ENCODE measurements at regions not wholly inside any gene's neighbourhood (a gene's known extent, or its start where the extent isn't known, plus 50 kb on each side); places are given as distances from the start of the nearest gene placed in this dataset.
A peak's percentile ranks its signal among the peaks of the same experiment; 100 is the strongest.

DNA sequence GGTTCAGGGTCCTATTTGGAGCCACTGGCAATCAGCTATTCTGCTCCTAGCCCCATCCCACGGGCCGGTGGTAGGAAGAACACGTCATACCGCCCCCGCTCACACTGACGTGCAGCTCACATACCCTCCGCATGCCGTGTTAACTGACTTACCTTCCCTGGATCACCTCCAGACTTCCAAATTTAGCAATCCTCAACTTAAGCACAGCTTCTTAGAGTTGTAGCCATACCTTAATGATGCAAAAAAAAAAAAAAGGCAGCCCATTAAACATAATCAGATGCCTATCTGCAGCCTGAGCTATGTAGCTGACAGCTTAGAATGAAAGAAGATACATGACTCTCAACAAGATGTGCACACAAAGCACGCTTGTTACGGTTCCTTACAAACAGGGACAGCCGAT, 93.0 kb downstream of the IRX2 start:
- DNase-seq: peak in 1 of 56 donors; percentile 12

DNA sequence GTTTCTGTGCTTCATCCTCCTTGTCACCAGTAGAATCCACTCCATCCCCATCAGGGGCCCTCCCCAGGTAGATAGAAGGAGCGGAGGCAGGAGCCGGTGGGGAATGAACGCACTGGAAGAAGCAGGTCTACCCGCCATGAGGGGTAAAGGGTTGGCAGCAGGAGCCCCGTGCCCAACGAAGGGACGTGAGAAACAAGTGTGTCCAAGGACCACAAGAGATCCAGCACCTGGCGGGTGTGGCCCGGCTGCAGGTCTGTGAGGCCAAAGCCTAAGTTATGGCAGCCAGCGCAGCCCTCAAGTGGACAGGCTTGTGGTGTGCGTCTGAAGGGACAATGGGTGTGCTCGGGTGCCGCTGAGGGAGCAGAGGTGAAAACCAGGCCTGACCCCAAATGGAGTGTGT, 94.3 kb downstream of the IRX2 start:
- DNase-seq: no peak

DNA sequence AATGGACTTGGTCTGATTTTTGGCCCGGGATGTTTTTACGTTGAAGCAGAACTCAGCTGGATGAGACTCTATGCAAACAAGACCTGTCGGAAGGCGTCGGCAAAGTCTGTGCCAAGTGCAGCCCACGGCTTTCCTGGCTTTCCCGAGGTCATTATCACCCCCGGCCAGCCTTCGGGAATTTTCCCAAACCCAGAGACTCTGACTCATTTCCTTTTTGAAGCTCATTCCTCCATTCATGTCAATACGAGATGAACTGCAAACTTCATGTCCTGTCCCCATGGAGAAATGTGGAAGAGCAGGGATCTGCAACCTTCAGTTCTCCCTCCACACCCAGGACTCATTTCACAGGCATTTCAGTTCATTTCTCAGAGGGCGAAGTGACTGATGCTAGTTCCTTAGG, 95.3 kb downstream of the IRX2 start:
- DNase-seq: no peak

DNA sequence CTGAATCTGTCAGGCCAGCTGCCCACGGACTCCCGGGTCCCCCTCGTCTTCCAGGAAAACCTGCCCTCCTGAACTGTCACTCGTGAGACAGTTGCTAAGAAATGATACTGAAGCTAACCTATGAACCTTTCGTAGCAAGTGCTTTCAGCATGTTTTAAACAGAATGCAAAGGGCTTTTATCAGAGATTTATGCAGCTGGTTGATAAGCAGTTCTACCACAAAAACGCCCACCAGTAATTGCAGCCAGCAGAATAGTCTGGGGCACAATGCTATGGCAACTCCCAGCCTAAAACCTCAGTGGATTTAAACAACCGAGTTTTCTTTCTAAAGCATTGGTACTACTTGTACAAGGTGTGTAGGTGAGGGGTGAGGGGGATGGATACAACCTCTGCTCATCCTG, 97.5 kb downstream of the IRX2 start:
- DNase-seq: peak in 1 of 56 donors; percentile 6

DNA sequence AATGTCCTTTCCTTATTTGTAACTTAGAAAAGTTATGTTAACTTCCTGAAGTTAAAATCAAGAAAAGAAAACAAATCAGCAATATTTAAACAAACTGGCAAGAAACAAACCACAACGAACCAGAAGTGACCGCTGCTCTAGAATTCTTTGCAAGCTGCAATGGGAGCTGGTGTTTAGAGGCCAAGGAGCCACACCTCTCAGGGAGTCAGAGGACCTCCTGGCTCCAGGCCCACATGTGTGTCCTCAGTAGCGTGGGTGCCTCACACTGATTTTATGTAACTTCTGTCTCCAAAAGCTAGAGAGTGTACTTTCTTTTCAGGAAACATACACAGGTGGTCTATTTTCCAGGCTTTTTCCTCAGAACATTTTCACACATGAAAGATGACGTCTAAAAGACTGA, 100.4 kb downstream of the IRX2 start:
- DNase-seq: no peak

DNA sequence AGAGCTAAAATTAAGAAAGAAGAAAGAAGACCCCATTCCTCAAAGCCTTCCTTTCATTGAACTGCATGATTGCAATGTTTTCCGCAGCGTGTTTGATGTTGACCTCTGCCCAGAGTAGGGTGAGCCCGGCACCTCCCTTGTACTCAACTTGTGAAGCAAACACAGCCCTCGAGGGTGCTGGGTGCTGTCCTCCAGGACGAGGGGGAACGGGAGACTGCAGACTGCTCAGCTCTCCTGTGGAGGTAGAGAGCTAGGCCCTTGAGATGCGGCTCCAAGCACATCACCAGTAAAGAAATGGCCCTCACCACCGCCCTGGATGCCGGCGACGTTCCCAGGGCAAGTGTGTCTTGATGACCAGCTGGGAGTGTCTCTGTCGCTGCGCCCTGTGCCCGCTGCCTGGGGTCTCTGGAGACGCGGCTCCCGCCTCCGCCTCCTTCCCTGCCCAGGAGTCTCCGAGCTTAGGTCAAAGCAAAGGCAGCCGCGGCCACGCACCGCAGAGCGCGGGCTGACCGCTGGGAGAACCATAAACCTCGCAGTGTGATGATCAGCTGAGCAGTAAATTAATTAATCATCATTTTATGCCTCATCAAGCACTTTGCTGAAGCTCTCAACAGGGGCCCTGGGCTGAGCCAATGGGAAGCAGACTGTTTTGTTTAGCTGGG, 108.7 kb downstream of the IRX2 start:
- DNase-seq: no peak

DNA sequence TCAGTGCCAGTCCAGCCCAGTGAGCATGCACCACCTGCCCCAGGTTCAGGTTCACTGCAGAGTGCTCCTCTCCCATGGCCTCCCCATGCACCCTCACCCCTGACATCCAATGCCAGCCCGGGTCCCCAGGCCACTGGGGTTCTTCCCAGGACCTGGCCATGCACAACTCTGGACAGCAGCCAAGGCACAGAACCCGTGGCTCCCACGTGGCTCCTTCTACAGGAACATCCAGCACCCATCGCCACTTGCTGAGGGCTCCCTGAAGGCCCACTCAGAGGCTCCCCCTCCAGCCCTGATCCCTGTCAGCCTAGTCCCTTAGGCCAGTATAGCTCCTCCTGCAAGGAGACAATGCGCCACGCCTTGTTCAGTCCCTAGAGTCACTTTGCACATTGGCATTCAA, 110.8 kb downstream of the IRX2 start:
- DNase-seq: no peak

DNA sequence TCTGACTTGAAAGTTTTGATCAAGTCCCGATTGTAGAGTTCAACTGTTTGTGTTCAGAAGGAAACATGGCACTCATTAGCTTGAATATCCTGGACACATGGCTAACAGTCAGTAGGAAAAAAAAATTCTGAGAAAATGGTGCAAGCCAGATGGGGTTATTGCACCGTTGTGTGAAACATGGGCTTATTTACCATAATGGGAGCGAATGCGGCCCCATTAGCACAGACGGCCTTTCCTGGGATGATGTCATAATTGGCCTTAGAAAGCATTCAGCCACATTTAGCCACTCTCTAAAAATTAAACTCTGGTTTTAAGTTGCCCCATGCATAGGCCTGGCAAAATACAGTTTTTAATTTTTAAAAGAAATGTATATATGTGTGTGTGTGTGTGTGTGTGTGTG, 112.1 kb downstream of the IRX2 start:
- DNase-seq: no peak

DNA sequence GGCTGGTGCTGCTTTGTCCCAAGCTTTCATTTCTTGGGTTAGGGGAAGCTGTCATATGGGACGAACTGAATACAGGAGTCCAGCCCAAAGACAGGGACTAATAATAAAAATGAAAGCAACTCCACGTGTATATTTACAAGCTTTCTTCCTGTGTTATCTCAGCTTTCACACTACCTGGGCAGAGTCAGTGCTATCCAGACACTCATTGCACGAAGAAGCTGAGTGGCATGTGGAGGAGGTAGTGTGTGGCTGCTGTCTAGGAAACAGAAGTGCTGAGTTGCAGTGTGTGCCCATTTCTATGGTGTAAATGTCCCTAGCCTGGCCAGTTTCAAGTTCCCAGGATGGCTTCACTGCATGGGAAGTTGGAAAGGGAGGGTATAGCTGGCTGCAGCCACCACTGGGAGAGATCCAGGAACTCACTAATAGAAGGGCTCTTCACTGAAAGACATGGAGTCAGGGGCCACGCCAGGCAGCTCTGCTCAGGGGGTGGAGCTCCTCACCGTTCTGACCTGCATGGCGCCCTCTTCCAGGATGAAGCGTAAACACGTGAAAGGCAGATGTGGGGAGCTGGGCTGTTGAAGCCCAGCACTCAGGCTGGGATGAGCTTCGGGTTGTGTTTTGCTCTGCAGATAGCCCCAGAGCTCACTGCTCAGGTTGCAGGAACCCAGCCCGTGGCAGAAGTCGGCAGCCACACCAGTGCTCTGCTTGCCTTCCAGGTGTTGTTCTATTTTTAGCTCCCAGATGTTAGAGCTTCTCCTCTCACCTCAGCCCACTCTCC, 116.9 kb downstream of the IRX2 start:
- DNase-seq: no peak

DNA sequence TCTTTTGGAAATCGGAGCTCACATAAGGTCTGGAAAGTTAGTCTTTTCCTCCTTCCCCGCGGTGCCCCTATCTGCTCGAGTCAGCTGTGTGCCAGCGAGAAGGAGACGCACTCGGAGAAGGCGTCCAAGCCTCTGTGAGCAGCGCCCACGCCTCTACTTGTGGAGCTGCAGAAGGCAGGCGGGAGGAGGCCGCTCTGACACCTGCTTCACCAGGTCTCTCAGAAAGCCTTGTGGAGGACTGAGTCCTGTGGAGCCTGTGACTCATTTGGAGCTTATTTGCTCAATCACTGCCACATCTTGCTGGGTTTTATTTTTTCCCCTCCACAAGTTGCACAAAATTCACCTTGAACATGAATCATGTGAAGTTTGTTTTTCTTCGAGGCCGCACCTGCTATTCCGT, 117.5 kb downstream of the IRX2 start:
- peak in 5 of 56 donors; percentile 5 to 30 (median 11) for DNase-seq

DNA sequence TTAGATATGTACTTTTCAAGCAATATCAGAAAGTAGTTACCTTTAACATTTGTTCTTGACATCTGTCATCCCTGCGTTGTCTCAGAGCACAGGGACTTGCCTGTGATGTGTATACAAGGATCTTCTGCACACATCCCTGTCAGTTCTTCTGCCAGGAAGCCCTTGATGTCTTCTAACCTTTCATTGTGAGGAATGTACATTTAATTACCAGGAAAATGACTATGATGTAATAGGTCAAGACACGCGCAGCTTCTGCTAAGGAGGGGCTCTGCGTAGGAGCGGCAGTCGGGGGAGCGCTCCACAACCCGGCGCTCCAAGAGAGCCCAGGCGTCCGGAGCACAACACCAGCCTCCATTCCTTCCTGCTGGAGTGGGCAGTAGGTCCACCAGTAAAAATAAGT, 119.7 kb downstream of the IRX2 start:
- no peak for DNase-seq

DNA sequence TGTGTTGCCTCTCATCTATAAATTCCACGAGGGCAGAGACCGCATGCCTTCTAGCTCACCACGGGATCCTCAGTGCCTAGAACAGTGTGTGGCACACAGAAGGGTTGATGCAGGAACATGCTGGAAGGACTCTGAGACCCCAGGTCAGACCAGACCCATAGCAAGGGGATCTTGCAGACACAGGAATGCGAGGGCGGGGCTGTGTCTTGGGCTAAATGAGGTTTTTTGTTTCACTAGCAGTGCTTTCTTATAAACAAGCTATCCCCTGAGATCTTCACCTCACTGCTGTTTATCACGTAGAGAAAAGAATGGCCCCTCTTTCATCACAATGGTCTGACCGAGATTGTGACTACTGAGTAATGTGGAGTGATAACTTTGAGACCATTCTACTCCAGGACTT, 122.4 kb downstream of the IRX2 start:
- no peak for DNase-seq

DNA sequence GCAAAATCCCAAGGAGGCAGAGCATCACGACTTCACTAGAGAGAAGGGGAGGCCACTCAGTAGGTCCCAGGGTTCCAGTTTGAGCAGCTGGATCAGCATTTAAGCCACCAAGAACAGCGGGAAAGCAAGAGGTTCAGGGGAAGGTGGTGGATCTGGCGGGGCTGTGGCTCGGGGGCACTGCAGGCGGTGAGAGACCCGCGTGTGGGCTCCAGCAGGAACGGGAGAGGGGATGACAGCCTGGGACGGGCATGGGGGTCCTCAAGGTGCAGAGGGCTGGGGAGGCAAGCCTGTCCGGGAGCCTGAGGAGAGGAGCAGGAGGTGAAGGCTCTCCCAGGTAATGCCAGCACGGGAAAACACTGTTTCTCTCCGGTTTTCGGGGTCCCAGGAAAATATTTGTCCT, 123.6 kb downstream of the IRX2 start:
- DNase-seq: no peak

DNA sequence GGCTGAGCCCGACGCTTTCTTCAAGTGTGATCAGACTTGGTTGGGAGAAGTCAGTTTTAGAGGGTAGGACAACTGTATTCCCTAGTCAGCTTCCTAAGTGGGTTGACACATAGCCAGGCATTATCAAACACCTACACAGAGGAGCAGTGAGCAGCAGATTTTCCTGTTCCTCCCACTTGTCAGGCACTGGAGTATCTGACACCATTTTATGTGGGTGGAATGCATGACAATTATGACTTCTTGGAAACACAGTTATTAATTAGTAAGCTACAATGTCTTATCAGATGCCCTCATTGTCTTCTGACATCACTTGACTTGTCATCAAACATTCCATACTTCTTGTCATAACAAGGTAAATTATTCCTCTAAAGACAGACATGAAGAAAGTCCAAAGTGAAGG, 124.9 kb downstream of the IRX2 start:
- peak in 1 of 56 donors; percentile 16 for DNase-seq

DNA sequence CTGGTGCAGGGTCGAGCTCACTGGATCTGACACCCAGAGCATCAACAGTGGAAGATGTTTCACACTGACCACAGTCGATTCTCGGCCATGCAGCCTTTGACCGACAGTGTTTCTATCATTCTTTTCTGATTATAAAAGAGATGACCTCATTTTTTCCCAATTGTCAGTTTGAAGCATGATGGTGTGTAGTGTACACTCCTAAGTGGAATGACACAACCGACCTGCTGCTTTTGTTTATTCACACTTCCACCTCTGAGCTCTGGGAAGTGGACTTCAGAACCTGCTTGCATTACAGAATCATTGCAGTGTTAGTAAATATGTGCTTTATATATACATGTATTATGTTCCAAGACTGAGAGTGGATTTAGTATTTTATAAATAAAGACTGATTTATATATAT, 128.6 kb downstream of the IRX2 start:
- no peak for DNase-seq

DNA sequence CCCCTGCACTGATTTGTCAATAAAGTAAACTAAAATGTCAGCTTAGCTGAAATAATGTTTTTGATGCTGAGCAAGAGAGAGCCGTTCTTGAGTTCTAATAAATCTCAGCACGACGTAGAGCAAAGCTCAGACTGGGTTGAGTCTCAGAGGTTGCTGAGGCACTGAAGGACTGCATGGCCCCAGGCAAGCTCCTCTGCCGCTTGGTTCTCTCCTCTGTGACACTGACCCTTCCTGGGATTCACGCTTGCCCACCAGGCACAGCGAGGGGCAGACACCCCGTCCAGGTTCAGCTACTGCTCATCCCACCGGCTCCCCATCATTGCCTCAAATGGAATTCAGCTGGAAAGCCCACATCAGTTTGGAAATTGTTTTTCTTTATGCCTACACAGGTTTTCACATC, 129.8 kb downstream of the IRX2 start:
- no peak for DNase-seq

DNA sequence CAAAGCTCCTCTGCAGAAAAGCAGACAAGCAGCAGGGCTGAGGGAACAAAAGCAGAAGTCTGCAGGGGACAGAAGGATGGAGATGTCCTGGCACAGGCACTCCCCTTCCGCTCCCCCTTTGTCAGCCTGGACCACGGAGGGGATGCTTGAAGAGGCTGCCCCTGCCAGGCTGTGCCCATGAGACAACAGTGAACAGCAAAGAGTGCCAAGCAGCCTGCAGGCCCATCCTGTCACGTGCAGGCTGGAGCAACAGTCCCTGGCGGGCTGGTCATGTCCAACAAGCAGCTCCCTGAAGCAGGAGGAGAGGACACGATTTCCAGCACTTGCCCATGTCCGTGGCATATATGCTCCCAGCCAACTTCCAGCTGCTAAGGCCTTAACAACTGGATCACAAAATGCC, 132.3 kb downstream of the IRX2 start:
- DNase-seq: no peak

DNA sequence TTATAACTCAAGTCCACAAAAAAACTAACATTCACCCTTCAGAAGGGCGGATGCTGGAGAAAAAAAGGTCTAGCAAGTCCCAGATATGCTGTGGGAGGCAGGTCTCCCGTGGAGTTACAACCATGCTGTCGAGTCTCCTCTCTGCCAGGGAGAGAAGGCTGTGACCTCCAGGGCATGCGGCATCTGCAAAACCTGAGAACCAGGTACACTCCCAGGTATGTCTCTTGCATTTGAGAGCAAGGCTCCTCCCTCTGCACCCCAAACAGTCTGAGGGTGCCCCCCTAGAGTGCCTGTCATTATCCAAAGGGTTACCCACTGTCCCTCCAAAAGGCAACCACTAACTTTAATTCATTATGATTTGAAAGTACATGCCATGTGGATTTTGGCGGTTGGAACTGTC, 134.0 kb downstream of the IRX2 start:
- DNase-seq: no peak

DNA sequence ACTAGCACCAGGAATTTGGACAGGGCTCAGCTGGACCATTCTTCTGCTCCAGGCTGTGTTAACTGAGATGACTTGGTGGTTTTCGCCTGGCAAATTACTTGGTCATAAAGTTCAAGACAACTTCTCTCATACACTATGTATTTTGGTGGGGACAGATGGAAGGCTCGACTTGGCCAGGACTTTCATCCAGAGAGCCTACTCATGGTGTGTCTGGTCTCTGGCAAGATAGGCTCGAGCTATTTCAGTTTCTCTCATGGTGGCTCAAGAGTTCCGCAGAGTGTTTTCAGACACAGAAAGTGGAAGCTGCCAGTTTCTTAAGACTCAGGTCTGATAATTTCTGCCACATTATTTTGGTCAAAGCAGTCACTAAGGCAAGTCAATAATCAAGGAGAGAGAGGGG, 135.6 kb downstream of the IRX2 start:
- DNase-seq: no peak

DNA sequence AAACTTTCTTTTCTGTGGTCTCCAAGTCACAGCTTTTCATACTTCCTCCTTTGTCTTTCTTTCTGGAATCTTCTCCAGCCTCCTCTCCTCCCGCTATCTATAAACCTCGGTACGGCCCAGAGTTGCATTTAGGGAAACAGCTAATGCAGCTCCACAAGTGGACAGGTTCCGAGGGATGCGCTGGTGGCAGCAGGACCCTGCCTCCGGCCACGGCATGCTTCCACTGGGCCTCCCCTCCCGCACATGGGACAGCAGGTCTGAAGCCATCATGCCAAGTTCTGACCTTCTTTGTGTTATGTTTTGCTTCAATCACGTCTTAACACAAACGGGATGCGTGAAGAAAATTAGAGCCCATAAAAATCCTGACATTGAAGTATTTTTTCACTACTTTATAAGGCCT, 136.9 kb downstream of the IRX2 start:
- no peak for DNase-seq

DNA sequence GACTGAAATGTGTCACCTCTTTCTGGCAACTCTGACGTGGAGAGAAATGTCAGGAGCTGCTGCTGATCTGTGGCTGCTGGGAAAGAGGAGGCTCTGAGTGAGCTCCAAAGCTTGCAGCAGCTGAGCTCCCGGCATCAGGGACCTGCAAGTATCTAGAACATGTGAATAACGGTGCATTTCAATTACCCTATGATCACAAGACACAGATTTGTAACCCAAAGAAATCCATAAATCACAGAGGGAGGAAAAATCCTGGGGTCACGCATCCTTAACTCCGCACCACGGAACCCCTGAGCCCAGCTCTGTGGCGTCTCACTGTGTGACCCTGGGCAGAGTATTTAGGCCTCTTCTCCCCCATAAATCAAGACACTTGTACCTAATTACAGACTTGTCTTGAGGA, 139.8 kb downstream of the IRX2 start:
- no peak for DNase-seq

DNA sequence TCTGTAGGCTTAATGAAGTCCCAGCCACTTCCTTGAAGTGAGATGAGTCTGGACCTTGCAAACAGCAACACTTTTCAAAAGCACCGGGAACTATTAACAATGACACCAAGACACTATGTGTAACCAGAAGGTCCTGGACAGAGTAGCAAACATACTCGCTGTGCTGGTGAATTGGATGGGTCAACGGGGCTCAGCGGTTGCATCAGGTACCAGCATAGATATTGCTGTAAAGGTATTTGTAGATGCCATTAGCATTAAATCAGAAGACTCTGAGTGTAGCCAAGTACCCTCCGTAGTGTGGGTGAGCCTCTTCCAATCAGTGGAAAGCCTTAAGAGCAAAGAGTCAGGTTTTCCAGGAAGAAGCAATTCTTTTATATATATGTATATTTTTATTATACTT, 140.5 kb downstream of the IRX2 start:
- DNase-seq: no peak

DNA sequence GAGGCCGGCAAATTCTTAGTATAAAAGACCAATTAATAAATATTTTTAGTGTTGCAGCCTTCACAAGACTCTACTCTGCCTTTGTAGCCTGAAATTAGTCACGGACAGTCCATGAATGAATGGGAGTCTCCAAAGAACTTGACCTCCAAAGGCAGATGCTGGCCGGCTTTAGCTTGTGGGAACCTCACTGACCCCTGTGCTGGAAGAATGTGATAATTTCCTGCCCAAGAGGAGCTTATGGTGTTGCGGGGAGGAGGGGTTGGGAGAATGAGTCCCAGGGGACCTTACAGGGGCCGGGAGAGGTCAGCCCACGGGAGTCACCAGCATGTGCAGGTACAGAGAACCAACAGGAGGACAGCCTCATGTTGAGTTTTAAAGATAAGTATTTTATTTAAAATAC, 143.1 kb downstream of the IRX2 start:
- DNase-seq: no peak
